Fibroblast of villous mesenchyme (primary cell): ENCODE measurements at regions not wholly inside any gene's neighbourhood (a gene's known extent, or its start where the extent isn't known, plus 50 kb on each side); places are given as distances from the start of the nearest gene placed in this dataset.

Experiments used
- DNase-seq: peaks from one replicate; pipeline ENCODE4 v3.0.0-alpha.2; 2010; ENCODE audit warnings: low read depth
- H3K4me3 ChIP-seq: 2 replicates; pipeline ENCODE4 v1.5.1; 2011; ENCODE audit warnings: low read depth, mild to moderate bottlenecking, low read length
- CTCF ChIP-seq: IDR thresholded peaks from 2 replicates; pipeline ENCODE4 v1.5.1; 2012; ENCODE audit warnings: low read depth, mild to moderate bottlenecking, low read length; ENCODE audit not compliant: insufficient read depth

- no peak for TF ChIP-seq CTCF
- DNase-seq, result no peak
- H3K4me3 ChIP-seq, result no peak overlapping the region
Observed at GRCh38 chr1:47521034-47521881, 83.4 kb downstream of the FOXD2 start.

GRCh38 chr1:47522935-47523834 lies 85.3 kb downstream of the FOXD2 start:
- no peak overlapping the region for H3K4me3 ChIP-seq
- DNase-seq, result no peak
- TF ChIP-seq CTCF, result no peak

- H3K4me3 ChIP-seq, result no peak overlapping the region
- DNase-seq, result no peak
- no peak for TF ChIP-seq CTCF
Observed at GRCh38 chr1:47523835-47524215, 86.0 kb downstream of the FOXD2 start.

- no peak for DNase-seq
- H3K4me3 ChIP-seq, result no peak overlapping the region
- TF ChIP-seq CTCF, result no peak
Observed at GRCh38 chr1:47524272-47524671, 86.4 kb downstream of the FOXD2 start.

- peak; percentile 25 for TF ChIP-seq CTCF
- H3K4me3 ChIP-seq, result no peak overlapping the region
- no peak for DNase-seq
Observed at GRCh38 chr1:47527653-47528272, 89.9 kb downstream of the FOXD2 start.

GRCh38 chr1:47529520-47530098 lies 91.8 kb downstream of the FOXD2 start:
- no peak for DNase-seq
- H3K4me3 ChIP-seq, result no peak overlapping the region
- TF ChIP-seq CTCF, result peak; percentile 45
